ENCODE measurements at regions not wholly inside any gene's neighbourhood (a gene's known extent, or its start where the extent isn't known, plus 50 kb on each side); places are given as distances from the start of the nearest gene placed in this dataset.

GRCh38 chr2:160742667-160743066 is 249.1 kb upstream of the RBMS1 start:
- no peak for DNase-seq (ENCODE audit: low spot score in 2 of 2, unreplicated experiment in 2 of 2)
- H3K9me3 Mint-ChIP-seq, result no peaks in the 10 kb centered on the region
- H3K4me3 Mint-ChIP-seq, result no peak overlapping the region
- peaks cover 10% of the 10 kb centered on the region for H3K4me1 Mint-ChIP-seq
- no peak overlapping the region for H3K27ac Mint-ChIP-seq
- TF ChIP-seq CTCF (IDR thresholded peaks at IDR 0.05; ENCODE audit: unreplicated experiment), result no peak
- no peaks in the 10 kb centered on the region for H3K27me3 Mint-ChIP-seq (ENCODE audit: low read depth)
- H3K36me3 Mint-ChIP-seq, result no peaks in the 10 kb centered on the region

- Mint-ChIP-seq H3K36me3 (peaks cover 3% of the 10 kb centered on the region), H3K4me3 (no peak overlapping the region), H3K4me1 (peaks cover 13% of the 10 kb centered on the region), H3K27me3 (ENCODE audit: low read depth) (no peaks in the 10 kb centered on the region), H3K9me3 (peaks cover 6% of the 10 kb centered on the region), H3K27ac (no peak overlapping the region)
- DNase-seq (ENCODE audit: low spot score in 2 of 2, unreplicated experiment in 2 of 2), result no peak
- TF ChIP-seq CTCF (IDR thresholded peaks at IDR 0.05; ENCODE audit: unreplicated experiment), result no peak
These were observed 254.0 kb upstream of the RBMS1 start for GRCh38 chr2:160747501-160748170.

- Mint-ChIP-seq H3K27me3 (ENCODE audit: low read depth) (no peaks in the 10 kb centered on the region), H3K4me1 (peaks cover 13% of the 10 kb centered on the region), H3K9me3 (peaks cover 20% of the 10 kb centered on the region), H3K27ac (no peak overlapping the region), H3K36me3 (peaks cover 14% of the 10 kb centered on the region), H3K4me3 (no peak overlapping the region)
- no peak for TF ChIP-seq CTCF (IDR thresholded peaks at IDR 0.05; ENCODE audit: unreplicated experiment)
- DNase-seq (ENCODE audit: low spot score in 2 of 2, unreplicated experiment in 2 of 2), result no peak
These were observed 257.4 kb upstream of the RBMS1 start for GRCh38 chr2:160751021-160751420.

- peaks cover 26% of the 10 kb centered on the region for H3K9me3 Mint-ChIP-seq
- no peak for TF ChIP-seq CTCF (IDR thresholded peaks at IDR 0.05; ENCODE audit: unreplicated experiment)
- H3K4me3 Mint-ChIP-seq, result no peak overlapping the region
- no peaks in the 10 kb centered on the region for H3K27me3 Mint-ChIP-seq (ENCODE audit: low read depth)
- H3K36me3 Mint-ChIP-seq, result peaks cover 15% of the 10 kb centered on the region
- H3K4me1 Mint-ChIP-seq, result peaks cover 10% of the 10 kb centered on the region
- DNase-seq (ENCODE audit: low spot score in 2 of 2, unreplicated experiment in 2 of 2), result no peak
- no peak overlapping the region for H3K27ac Mint-ChIP-seq
These were observed 259.1 kb upstream of the RBMS1 start for GRCh38 chr2:160752475-160753330.

- H3K4me1 Mint-ChIP-seq, result peaks cover 4% of the 10 kb centered on the region
- peaks cover 15% of the 10 kb centered on the region for H3K36me3 Mint-ChIP-seq
- H3K9me3 Mint-ChIP-seq, result peaks cover 26% of the 10 kb centered on the region
- no peaks in the 10 kb centered on the region for H3K27me3 Mint-ChIP-seq (ENCODE audit: low read depth)
- H3K27ac Mint-ChIP-seq, result no peak overlapping the region
- no peak overlapping the region for H3K4me3 Mint-ChIP-seq
- no peak for DNase-seq (ENCODE audit: low spot score in 2 of 2, unreplicated experiment in 2 of 2)
- no peak for TF ChIP-seq CTCF (IDR thresholded peaks at IDR 0.05; ENCODE audit: unreplicated experiment)
These were observed 259.7 kb upstream of the RBMS1 start for GRCh38 chr2:160753331-160753654.
